GM12891 (cell line): ENCODE measurements at regions not wholly inside any gene's neighbourhood (a gene's known extent, or its start where the extent isn't known, plus 50 kb on each side); places are given as distances from the start of the nearest gene placed in this dataset.

Experiments used
- DNase-seq: peaks from one replicate; pipeline ENCODE4 v3.0.0; 2011; ENCODE audit warnings: low spot score; ENCODE audit not compliant: insufficient read length
- FAIRE-seq: peaks from 2 replicates; lab custom pipeline; 2011; peaks lifted over from hg19 to GRCh38; lab: Jason Lieb, UNC
- PAX5 ChIP-seq: IDR thresholded peaks from 2 replicates; pipeline ENCODE4 v1.6.1; 2011; ENCODE audit warnings: low read length, moderate library complexity, mild to moderate bottlenecking; ENCODE audit not compliant: insufficient read depth, severe bottlenecking
- POLR2A ChIP-seq: IDR thresholded peaks from 2 replicates; pipeline ENCODE4 v1.6.1; 2011; ENCODE audit warnings: low read depth, low read length, control low read depth
- POLR2AphosphoS5 ChIP-seq: IDR thresholded peaks from 2 replicates; pipeline ENCODE4 v1.6.1; 2011; ENCODE audit warnings: low read depth, low read length, control low read depth
- POU2F2 ChIP-seq: IDR thresholded peaks from 2 replicates; pipeline ENCODE4 v1.6.1; 2011; ENCODE audit warnings: low read depth, mild to moderate bottlenecking, control low read depth, low read length, moderate library complexity
- SPI1 ChIP-seq: IDR thresholded peaks from 2 replicates; pipeline ENCODE4 v1.6.1; 2011; ENCODE audit warnings: low read depth, low read length, control low read depth
- TAF1 ChIP-seq: IDR thresholded peaks from 2 replicates; pipeline ENCODE4 v1.6.1; 2011; ENCODE audit warnings: low read depth, low read length, control low read depth

GRCh38 chr14:86423214-86423613 is 893.3 kb downstream of the FLRT2 start:
- TF ChIP-seq SPI1 (no peak), TAF1 (no peak), POLR2A (no peak), POLR2AphosphoS5 (no peak), PAX5 (no peak), POU2F2 (no peak)
- FAIRE-seq: no peak
- DNase-seq: no peak

- no peak for FAIRE-seq
- no peak for DNase-seq
- no peak for TF ChIP-seq PAX5
- TF ChIP-seq SPI1: no peak
- no peak for TF ChIP-seq TAF1
- TF ChIP-seq POLR2AphosphoS5: no peak
- no peak for TF ChIP-seq POU2F2
Measured at GRCh38 chr14:86420131-86420530, 890.2 kb downstream of the FLRT2 start.

- DNase-seq: no peak
- FAIRE-seq: no peak
- TF ChIP-seq POLR2AphosphoS5: no peak
- no peak for TF ChIP-seq PAX5
- no peak for TF ChIP-seq SPI1
- no peak for TF ChIP-seq TAF1
- TF ChIP-seq POU2F2: no peak
- TF ChIP-seq POLR2A: no peak
Measured at GRCh38 chr14:86414146-86414545, 884.2 kb downstream of the FLRT2 start.

- FAIRE-seq: no peak
- DNase-seq: no peak
- no peak for TF ChIP-seq SPI1
- no peak for TF ChIP-seq POU2F2
- TF ChIP-seq PAX5: no peak
- no peak for TF ChIP-seq POLR2A
- TF ChIP-seq TAF1: no peak
- TF ChIP-seq POLR2AphosphoS5: no peak
Measured at GRCh38 chr14:86404989-86405649, 875.2 kb downstream of the FLRT2 start.

- no peak for TF ChIP-seq POLR2A
- TF ChIP-seq PAX5: no peak
- no peak for TF ChIP-seq TAF1
- TF ChIP-seq POLR2AphosphoS5: no peak
- TF ChIP-seq POU2F2: no peak
- TF ChIP-seq SPI1: no peak
- DNase-seq: no peak
- FAIRE-seq: no peak
Measured at GRCh38 chr14:86404425-86404824, 874.5 kb downstream of the FLRT2 start.

GRCh38 chr14:86402545-86402944 is 872.6 kb downstream of the FLRT2 start:
- TF ChIP-seq POLR2AphosphoS5 (no peak), TAF1 (no peak), POLR2A (no peak), SPI1 (no peak), PAX5 (no peak), POU2F2 (no peak)
- no peak for FAIRE-seq

GRCh38 chr14:86391085-86391484 is 861.1 kb downstream of the FLRT2 start:
- DNase-seq: no peak
- TF ChIP-seq POLR2A: no peak
- no peak for TF ChIP-seq POU2F2
- TF ChIP-seq SPI1: no peak
- no peak for TF ChIP-seq TAF1
- TF ChIP-seq POLR2AphosphoS5: no peak
- TF ChIP-seq PAX5: no peak
- FAIRE-seq: no peak

More at GRCh38 chr14:86402545-86402944, 872.6 kb downstream of the FLRT2 start:
- no peak for DNase-seq

- no peak for TF ChIP-seq POLR2A
- TF ChIP-seq SPI1: no peak
- no peak for TF ChIP-seq PAX5
- no peak for TF ChIP-seq POU2F2
- no peak for TF ChIP-seq TAF1
- no peak for TF ChIP-seq POLR2AphosphoS5
Measured at GRCh38 chr14:86388216-86388615, 858.3 kb downstream of the FLRT2 start.

GRCh38 chr14:86373886-86374285 is 843.9 kb downstream of the FLRT2 start:
- DNase-seq (no peak), FAIRE-seq (no peak)
- no peak for TF ChIP-seq PAX5
- no peak for TF ChIP-seq POLR2AphosphoS5
- no peak for TF ChIP-seq SPI1
- no peak for TF ChIP-seq TAF1
- no peak for TF ChIP-seq POLR2A
- TF ChIP-seq POU2F2: no peak

More at GRCh38 chr14:86388216-86388615, 858.3 kb downstream of the FLRT2 start:
- FAIRE-seq: no peak
- no peak for DNase-seq

- FAIRE-seq: no peak
- no peak for DNase-seq
- TF ChIP-seq POLR2A (no peak), POU2F2 (no peak), POLR2AphosphoS5 (no peak), PAX5 (no peak), TAF1 (no peak), SPI1 (no peak)
Measured at GRCh38 chr14:86372402-86372801, 842.5 kb downstream of the FLRT2 start.
